SK-N-SH treated with all-trans-retinoic acid at 6 μM for 48 hours (cell line): ENCODE measurements at regions not wholly inside any gene's neighbourhood (a gene's known extent, or its start where the extent isn't known, plus 50 kb on each side); places are given as distances from the start of the nearest gene placed in this dataset.

Experiments
- ARNTL ChIP-seq: fragments of 450-650 bp; formaldehyde crosslinking; IDR thresholded peaks from 2 replicates; pipeline ENCODE4 v1.5.0; 2020; ENCODE audit warnings: low read depth, mild to moderate bottlenecking, moderate library complexity, borderline replicate concordance
- BACH2 ChIP-seq: fragments of 250-450 bp; sonication (Bioruptor Pico); IDR thresholded peaks from 2 replicates; pipeline ENCODE4 v1.9.0; 2021; ENCODE audit warnings: mild to moderate bottlenecking, borderline replicate concordance
- CREB5 ChIP-seq: fragments of 250-450 bp; sonication (Bioruptor Pico); IDR thresholded peaks from 2 replicates; pipeline ENCODE4 v1.5.1; 2020; ENCODE audit warnings: low read depth, mild to moderate bottlenecking, moderate library complexity
- CSDC2 ChIP-seq: fragments of 250-450 bp; sonication (Bioruptor Pico); IDR thresholded peaks from 2 replicates; pipeline ENCODE4 v1.5.0; 2020; ENCODE audit warnings: mild to moderate bottlenecking, moderate library complexity
- CSRNP3 ChIP-seq: fragments of 250-450 bp; sonication (Bioruptor Pico); IDR thresholded peaks from 2 replicates; pipeline ENCODE4 v1.5.1; 2021; ENCODE audit warnings: mild to moderate bottlenecking, moderate library complexity
- OSR1 ChIP-seq: fragments of 250-450 bp; sonication (Bioruptor Pico); IDR thresholded peaks from 2 replicates; pipeline ENCODE4 v1.8.0; 2022; ENCODE audit warnings: moderate library complexity, mild to moderate bottlenecking, inconsistent platforms
- PATZ1 ChIP-seq: fragments of 250-450 bp; sonication (Bioruptor Pico); IDR thresholded peaks from 2 replicates; pipeline ENCODE4 v1.8.0; 2020; ENCODE audit warnings: mild to moderate bottlenecking, moderate library complexity, borderline replicate concordance
- PPARA ChIP-seq: fragments of 250-450 bp; sonication (Bioruptor Pico); IDR thresholded peaks from 2 replicates; pipeline ENCODE4 v1.5.0; 2020; ENCODE audit warnings: mild to moderate bottlenecking, borderline replicate concordance
- RARB ChIP-seq: fragments of 250-450 bp; sonication (Bioruptor Pico); IDR thresholded peaks from 2 replicates; pipeline ENCODE4 v1.8.0; 2021; ENCODE audit warnings: mild to moderate bottlenecking, moderate library complexity
- SNAI2 ChIP-seq: fragments of 250-450 bp; sonication (Bioruptor Pico); IDR thresholded peaks from 2 replicates; pipeline ENCODE4 v1.5.0; 2020; ENCODE audit warnings: mild to moderate bottlenecking, moderate library complexity
- TOX ChIP-seq: fragments of 250-450 bp; sonication (Bioruptor Pico); IDR thresholded peaks from 2 replicates; pipeline ENCODE4 v1.8.0; 2021; ENCODE audit warnings: mild to moderate bottlenecking, moderate library complexity, borderline replicate concordance
- ZFP3 ChIP-seq: fragments of 250-450 bp; sonication (Bioruptor Pico); IDR thresholded peaks from 2 replicates; pipeline ENCODE4 v1.5.0; 2020; ENCODE audit warnings: mild to moderate bottlenecking, moderate library complexity
- ZFP30 ChIP-seq: fragments of 450-650 bp; formaldehyde crosslinking; IDR thresholded peaks from 2 replicates; pipeline ENCODE4 v1.5.0; 2022; ENCODE audit warnings: mild to moderate bottlenecking, moderate library complexity

- TF ChIP-seq ZFP3 (CRISPR knock-in tag) (no peak), CREB5 (CRISPR knock-in tag) (no peak), TOX (CRISPR knock-in tag) (no peak), PATZ1 (CRISPR knock-in tag) (no peak), CSDC2 (CRISPR knock-in tag) (no peak), OSR1 (CRISPR knock-in tag) (no peak), BACH2 (no peak), RARB (CRISPR knock-in tag) (no peak), SNAI2 (no peak), CSRNP3 (CRISPR knock-in tag) (no peak), ARNTL (CRISPR knock-in tag) (no peak), PPARA (CRISPR knock-in tag) (no peak), ZFP30 (no peak)
These were observed 73.0 kb upstream of the BMPER start for GRCh38 chr7:33832271-33832721.
